ENCODE measurements at regions not wholly inside any gene's neighbourhood (a gene's known extent, or its start where the extent isn't known, plus 50 kb on each side); places are given as distances from the start of the nearest gene placed in this dataset.

DNA sequence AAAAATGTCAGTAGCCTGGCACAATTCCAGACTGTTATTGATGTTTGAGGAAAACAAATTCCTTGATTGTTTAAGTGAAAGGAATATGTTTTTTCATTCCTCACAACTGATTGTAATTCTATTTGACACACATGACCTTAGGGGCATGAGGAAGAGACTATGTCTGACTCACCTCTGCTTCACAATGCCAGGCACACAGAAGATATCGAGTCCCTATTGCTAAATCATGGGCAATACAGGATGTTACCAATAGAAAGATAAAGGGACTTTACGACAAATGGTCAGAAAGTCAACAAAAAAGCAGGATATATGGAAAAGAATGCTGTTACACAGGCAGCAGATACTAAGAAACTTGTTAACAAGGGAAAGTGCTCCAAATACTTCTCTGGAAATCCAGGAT lies 1903.5 kb downstream of the EFNA5 start:
- H3K9me3 ChIP-seq (ENCODE audit: low read length): no peaks in the 10 kb centered on the region
- no peaks in the 10 kb centered on the region for H3K27me3 ChIP-seq (ENCODE audit: insufficient read depth, low read length)
- H3K9ac ChIP-seq (ENCODE audit: low read length): no peak overlapping the region
- H3K4me1 ChIP-seq (ENCODE audit: insufficient read depth, low read length, severe bottlenecking): no peaks in the 10 kb centered on the region
- H2AFZ ChIP-seq (ENCODE audit: low read length): no peak overlapping the region
- H3K4me3 ChIP-seq (ENCODE audit: low read depth, low read length, poor library complexity, severe bottlenecking): no peak overlapping the region
- H3K79me2 ChIP-seq (ENCODE audit: insufficient read depth, low read length): no peaks in the 10 kb centered on the region
- no peak overlapping the region for H3K4me2 ChIP-seq (ENCODE audit: low read length)
- no peak overlapping the region for H3K27ac ChIP-seq (ENCODE audit: low read depth, low read length, poor library complexity, severe bottlenecking)
- TF ChIP-seq, protein P1, sequence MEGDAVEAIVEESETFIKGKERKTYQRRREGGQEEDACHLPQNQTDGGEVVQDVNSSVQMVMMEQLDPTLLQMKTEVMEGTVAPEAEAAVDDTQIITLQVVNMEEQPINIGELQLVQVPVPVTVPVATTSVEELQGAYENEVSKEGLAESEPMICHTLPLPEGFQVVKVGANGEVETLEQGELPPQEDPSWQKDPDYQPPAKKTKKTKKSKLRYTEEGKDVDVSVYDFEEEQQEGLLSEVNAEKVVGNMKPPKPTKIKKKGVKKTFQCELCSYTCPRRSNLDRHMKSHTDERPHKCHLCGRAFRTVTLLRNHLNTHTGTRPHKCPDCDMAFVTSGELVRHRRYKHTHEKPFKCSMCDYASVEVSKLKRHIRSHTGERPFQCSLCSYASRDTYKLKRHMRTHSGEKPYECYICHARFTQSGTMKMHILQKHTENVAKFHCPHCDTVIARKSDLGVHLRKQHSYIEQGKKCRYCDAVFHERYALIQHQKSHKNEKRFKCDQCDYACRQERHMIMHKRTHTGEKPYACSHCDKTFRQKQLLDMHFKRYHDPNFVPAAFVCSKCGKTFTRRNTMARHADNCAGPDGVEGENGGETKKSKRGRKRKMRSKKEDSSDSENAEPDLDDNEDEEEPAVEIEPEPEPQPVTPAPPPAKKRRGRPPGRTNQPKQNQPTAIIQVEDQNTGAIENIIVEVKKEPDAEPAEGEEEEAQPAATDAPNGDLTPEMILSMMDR (IDR thresholded peaks at IDR 0.05; ENCODE audit: low read length): no peak
- no peak for TF ChIP-seq EZH2 (IDR thresholded peaks at IDR 0.05; ENCODE audit: borderline replicate concordance, low read length)
- H4K20me1 ChIP-seq (ENCODE audit: insufficient read depth, low read length): no peaks in the 10 kb centered on the region
- no peaks in the 10 kb centered on the region for H3K36me3 ChIP-seq (ENCODE audit: insufficient read depth, low read length)
- H3K9me2 ChIP-seq (ENCODE audit: low read depth, low read length): no peaks in the 10 kb centered on the region
- no peaks in the 10 kb centered on the region for H3F3A ChIP-seq (ENCODE audit: insufficient read depth, low read length)

DNA sequence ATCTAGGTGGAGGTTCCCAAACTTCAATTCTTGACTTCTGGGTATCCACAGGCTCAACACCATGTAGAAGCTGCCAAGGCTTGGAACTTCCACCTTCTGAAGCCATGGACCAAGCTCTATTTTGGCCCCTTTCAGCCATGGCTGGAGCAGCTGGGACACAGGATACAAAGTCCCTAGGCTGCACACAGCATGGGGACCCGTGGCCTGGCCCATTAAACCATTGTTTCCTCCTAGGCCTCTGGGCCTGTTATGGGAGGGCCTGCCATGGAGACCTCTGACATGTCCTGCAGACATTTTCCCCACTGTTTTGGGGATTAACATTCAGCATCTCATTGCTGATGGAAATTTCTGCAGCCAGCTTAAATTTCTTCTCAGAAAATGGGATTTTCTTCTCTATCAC lies 1908.0 kb downstream of the EFNA5 start:
- no peaks in the 10 kb centered on the region for H3F3A ChIP-seq (ENCODE audit: insufficient read depth, low read length)
- no peak overlapping the region for H3K27ac ChIP-seq (ENCODE audit: low read depth, low read length, poor library complexity, severe bottlenecking)
- H3K4me3 ChIP-seq (ENCODE audit: low read depth, low read length, poor library complexity, severe bottlenecking): no peak overlapping the region
- no peak overlapping the region for H2AFZ ChIP-seq (ENCODE audit: low read length)
- H3K9me2 ChIP-seq (ENCODE audit: low read depth, low read length): no peaks in the 10 kb centered on the region
- no peak overlapping the region for H3K9ac ChIP-seq (ENCODE audit: low read length)
- no peaks in the 10 kb centered on the region for H3K4me1 ChIP-seq (ENCODE audit: insufficient read depth, low read length, severe bottlenecking)
- H3K9me3 ChIP-seq (ENCODE audit: low read length): no peaks in the 10 kb centered on the region
- H3K36me3 ChIP-seq (ENCODE audit: insufficient read depth, low read length): no peaks in the 10 kb centered on the region
- H3K79me2 ChIP-seq (ENCODE audit: insufficient read depth, low read length): no peaks in the 10 kb centered on the region
- no peak overlapping the region for H3K4me2 ChIP-seq (ENCODE audit: low read length)
- no peak for TF ChIP-seq EZH2 (IDR thresholded peaks at IDR 0.05; ENCODE audit: borderline replicate concordance, low read length)
- TF ChIP-seq, protein P1 (IDR thresholded peaks at IDR 0.05; ENCODE audit: low read length): no peak
- H3K27me3 ChIP-seq (ENCODE audit: insufficient read depth, low read length): no peaks in the 10 kb centered on the region
- no peaks in the 10 kb centered on the region for H4K20me1 ChIP-seq (ENCODE audit: insufficient read depth, low read length)

- H3K9ac ChIP-seq (ENCODE audit: low read length): no peak overlapping the region
- H3K4me1 ChIP-seq (ENCODE audit: insufficient read depth, low read length, severe bottlenecking): no peaks in the 10 kb centered on the region
- H3K27me3 ChIP-seq (ENCODE audit: insufficient read depth, low read length): no peaks in the 10 kb centered on the region
- H3K9me3 ChIP-seq (ENCODE audit: low read length): no peaks in the 10 kb centered on the region
- H4K20me1 ChIP-seq (ENCODE audit: insufficient read depth, low read length): no peaks in the 10 kb centered on the region
- no peak overlapping the region for H3K27ac ChIP-seq (ENCODE audit: low read depth, low read length, poor library complexity, severe bottlenecking)
- no peaks in the 10 kb centered on the region for H3K36me3 ChIP-seq (ENCODE audit: insufficient read depth, low read length)
- no peak overlapping the region for H3K4me3 ChIP-seq (ENCODE audit: low read depth, low read length, poor library complexity, severe bottlenecking)
- no peaks in the 10 kb centered on the region for H3K9me2 ChIP-seq (ENCODE audit: low read depth, low read length)
- H3K79me2 ChIP-seq (ENCODE audit: insufficient read depth, low read length): no peaks in the 10 kb centered on the region
- no peak overlapping the region for H3K4me2 ChIP-seq (ENCODE audit: low read length)
- no peak overlapping the region for H2AFZ ChIP-seq (ENCODE audit: low read length)
- TF ChIP-seq EZH2 (IDR thresholded peaks at IDR 0.05; ENCODE audit: borderline replicate concordance, low read length): no peak
- TF ChIP-seq, protein P1 (IDR thresholded peaks at IDR 0.05; ENCODE audit: low read length): no peak
- H3F3A ChIP-seq (ENCODE audit: insufficient read depth, low read length): no peaks in the 10 kb centered on the region
These were observed 1916.7 kb downstream of the EFNA5 start for GRCh38 chr5:105754056-105754455.
